Right lobe of liver (tissue), 6 donors: ENCODE measurements at regions not wholly inside any gene's neighbourhood (a gene's known extent, or its start where the extent isn't known, plus 50 kb on each side); places are given as distances from the start of the nearest gene placed in this dataset.
A peak's percentile ranks its signal among the peaks of the same experiment; 100 is the strongest.

Experiments
- ATAC-seq, 4 donors: fragments of 200-7000 bp; cut with Tn5 transposase; one replicate each; pipeline ENCODE4 v1.9.1; 2020; ENCODE audit warnings: mild to moderate bottlenecking in 4 of 4, moderate library complexity in 4 of 4
- DNase-seq, 3 donors: peaks; one replicate each; pipeline ENCODE4 v3.0.0-alpha.2; 2020
- H3K27ac ChIP-seq, 3 donors: fragments of 200-600 bp; one replicate each; pipeline ENCODE4 v1.8.0; 2022
- H3K27me3 ChIP-seq, 2 donors: fragments of 200-600 bp; one replicate each; pipeline ENCODE4 v1.8.0; 2022
- H3K36me3 ChIP-seq, 4 donors: fragments of 200-600 bp; sonication (generic) in 1 of 4; one replicate each; pipeline versions ENCODE4 v1.5.1 to v1.8.0; 2017 to 2022; ENCODE audit warnings: control low read depth in 1 of 4
- H3K4me1 ChIP-seq, 4 donors: fragments of 200-600 bp; sonication (generic) in 1 of 4; one replicate each; pipeline versions ENCODE4 v1.5.1 to v1.8.0; 2017 to 2022; ENCODE audit warnings: control low read depth in 1 of 4
- H3K4me3 ChIP-seq, 3 donors: fragments of 200-600 bp; one replicate each; pipeline ENCODE4 v1.8.0; 2022
- H3K9me3 ChIP-seq, 4 donors: fragments of 200-600 bp; sonication (generic) in 1 of 4; one replicate each; pipeline versions ENCODE4 v1.5.1 to v1.8.0; 2017 to 2022; ENCODE audit warnings: control low read depth in 1 of 4
- CTCF ChIP-seq, 4 donors: fragments of 200-600 bp in 3 of 4; fragments of 450-650 bp in 1 of 4; IDR thresholded peaks; one replicate each; pipeline versions ENCODE4 v1.5.1 to v1.8.0; 2016 to 2022; ENCODE audit warnings: antibody characterized with exemption in 4 of 4, mild to moderate bottlenecking in 2 of 4
- POLR2A ChIP-seq: fragments of 450-650 bp; IDR thresholded peaks from one replicate; pipeline ENCODE4 v1.6.1; 2017; ENCODE audit warnings: antibody characterized with exemption, mild to moderate bottlenecking
- WGBS: methylation state at CpG from one replicate; pipeline ENCODE4 v1.1.6; 2018; ENCODE audit warnings: low coverage, low lambda C conversion rate; ENCODE audit not compliant: insufficient coverage; ENCODE audit errors: missing lambda C conversion rate; 5-methylcytosine and 5-hydroxymethylcytosine counted together
- intact Hi-C, 2 donors: fragments of 100-400 bp; cut with DNase I; formaldehyde crosslinking; loops; one replicate each; pipeline versions ENCODE4 v1.11.2 to v1.14.1; 2022
- donor health status: DM: no; HTN: yes; CAD: no.
- donor health status: DM: no; HTN: no; CAD: no.
- donor health status: DM: no; HTN: no; CAD: no.
- donor health status: DM: no; HTN: yes; CAD: no.
- donor health status: DM: no; HTN: yes; CAD: no.

- ATAC-seq (no peak), DNase-seq (no peak)
- no peak overlapping the region for H3K27ac ChIP-seq
- no peaks in the 10 kb centered on the region for H3K9me3 ChIP-seq
- intact Hi-C loops, result no loop called here
- TF ChIP-seq CTCF (IDR thresholded peaks at IDR 0.05) (no peak), POLR2A (no peak)
- H3K4me1 ChIP-seq, result no peaks in the 10 kb centered on the region
- WGBS, result 74% methylated on average over 5 of the region's 10 CpGs
- no peaks in the 10 kb centered on the region for H3K36me3 ChIP-seq
- no peaks in the 10 kb centered on the region for H3K27me3 ChIP-seq
- no peak overlapping the region for H3K4me3 ChIP-seq
Measured at GRCh38 chr19:32174386-32175113, 170.9 kb upstream of the ZNF507 start.

DNA sequence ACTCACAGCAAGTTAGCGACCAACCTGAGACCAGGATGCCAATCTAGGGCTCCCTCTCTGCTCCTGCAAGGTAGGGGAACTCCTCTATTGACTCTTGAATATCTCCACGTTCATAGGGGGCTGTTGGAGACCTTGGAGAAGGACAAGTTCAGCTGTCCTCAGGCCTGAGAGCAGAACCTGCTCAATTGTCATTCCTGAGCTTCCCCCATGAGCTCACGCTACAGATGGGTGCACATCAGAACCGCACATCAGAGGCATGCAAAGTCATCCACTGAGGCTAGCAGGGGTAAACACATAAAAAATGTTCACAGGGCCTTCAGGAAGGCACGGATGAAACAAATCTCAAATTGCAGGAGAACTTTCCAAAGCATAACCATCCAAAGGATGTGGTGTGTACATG is 168.8 kb upstream of the ZNF507 start:
- intact Hi-C loops, result no loop called here
- Histone ChIP-seq H3K27me3 (no peaks in the 10 kb centered on the region), H3K27ac (no peak overlapping the region), H3K4me3 (no peak overlapping the region), H3K9me3 (no peaks in the 10 kb centered on the region), H3K4me1 (no peaks in the 10 kb centered on the region), H3K36me3 (no peaks in the 10 kb centered on the region)
- WGBS, result 25% methylated on average over 4 of the region's 5 CpGs
- ATAC-seq, result no peak
- no peak for DNase-seq
- no peak for TF ChIP-seq POLR2A
- no peak for TF ChIP-seq CTCF (IDR thresholded peaks at IDR 0.05)

GRCh38 chr19:32177686-32178085 is 167.7 kb upstream of the ZNF507 start:
- H3K9me3 ChIP-seq, result no peaks in the 10 kb centered on the region
- no peaks in the 10 kb centered on the region for H3K27me3 ChIP-seq
- ATAC-seq (no peak), DNase-seq (no peak)
- TF ChIP-seq POLR2A, result no peak
- TF ChIP-seq CTCF (IDR thresholded peaks at IDR 0.05), result no peak
- H3K27ac ChIP-seq, result no peak overlapping the region
- no peaks in the 10 kb centered on the region for H3K4me1 ChIP-seq
- intact Hi-C loops, result no loop called here
- no peak overlapping the region for H3K4me3 ChIP-seq
- no peaks in the 10 kb centered on the region for H3K36me3 ChIP-seq

GRCh38 chr19:32178401-32178800 is 167.0 kb upstream of the ZNF507 start:
- TF ChIP-seq CTCF (IDR thresholded peaks at IDR 0.05), result no peak
- no peak for TF ChIP-seq POLR2A
- intact Hi-C loops, result no loop called here

GRCh38 chr19:32178956-32179355 is 166.5 kb upstream of the ZNF507 start:
- Histone ChIP-seq H3K27me3 (no peaks in the 10 kb centered on the region), H3K9me3 (no peaks in the 10 kb centered on the region), H3K27ac (no peak overlapping the region), H3K4me3 (no peak overlapping the region), H3K4me1 (no peaks in the 10 kb centered on the region), H3K36me3 (no peaks in the 10 kb centered on the region)
- WGBS, result 47% methylated on average over 3 of the region's 7 CpGs
- intact Hi-C loops, result no loop called here
- no peak for TF ChIP-seq POLR2A
- TF ChIP-seq CTCF (IDR thresholded peaks at IDR 0.05), result no peak
- DNase-seq (no peak), ATAC-seq (no peak)

More at GRCh38 chr19:32178401-32178800, 167.0 kb upstream of the ZNF507 start:
- no peaks in the 10 kb centered on the region for H3K27me3 ChIP-seq
- H3K36me3 ChIP-seq, result no peaks in the 10 kb centered on the region
- no peak overlapping the region for H3K4me3 ChIP-seq
- 60% methylated on average over 2 of the region's 5 CpGs for WGBS
- no peak for ATAC-seq
- no peaks in the 10 kb centered on the region for H3K4me1 ChIP-seq
- peak in 1 of 3 donors; percentile 6 for DNase-seq
- no peak overlapping the region for H3K27ac ChIP-seq
- no peaks in the 10 kb centered on the region for H3K9me3 ChIP-seq
